ENCODE measurements at regions not wholly inside any gene's neighbourhood (a gene's known extent, or its start where the extent isn't known, plus 50 kb on each side); places are given as distances from the start of the nearest gene placed in this dataset.

DNA sequence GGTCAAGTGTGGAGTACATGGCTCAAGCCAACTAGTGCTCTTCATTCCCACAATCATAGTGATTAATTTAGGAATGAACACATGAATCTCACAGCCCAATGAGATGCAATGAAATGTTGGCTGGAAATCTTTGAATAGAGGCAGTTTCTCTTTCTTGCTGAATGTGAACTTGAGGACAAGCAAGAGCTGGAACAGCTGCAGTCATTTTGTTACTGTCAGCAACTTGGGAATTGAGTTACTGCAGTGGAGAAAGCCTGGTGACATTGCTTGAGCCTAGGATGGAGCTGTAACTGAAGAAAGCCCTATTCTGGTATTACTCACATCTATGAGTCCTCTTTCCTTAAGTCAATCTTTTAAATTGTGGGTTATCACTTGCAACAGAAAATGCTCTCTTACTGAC lies 62.3 kb downstream of the YIPF5 start:
- no peak for TF ChIP-seq CTCF (IDR thresholded peaks at IDR 0.05)
- intact Hi-C loops (cut with micrococcal nuclease), result no loop called here
- Mint-ChIP-seq H3K4me3 (no peak overlapping the region), H3K9me3 (peaks cover 4% of the 10 kb centered on the region), H3K27me3 (peaks cover 24% of the 10 kb centered on the region), H3K36me3 (ENCODE audit: low read depth) (no peaks in the 10 kb centered on the region), H3K4me1 (no peaks in the 10 kb centered on the region), H3K27ac (no peak overlapping the region)
- CTCF ChIA-PET, result no interaction called here
- DNase-seq, result no peak
- ATAC-seq (ENCODE audit: low read depth), result no peak
- POLR2A ChIA-PET, result no interaction called here
